Activated naive CD4-positive, alpha-beta T cell (primary cell): ENCODE measurements at regions not wholly inside any gene's neighbourhood (a gene's known extent, or its start where the extent isn't known, plus 50 kb on each side); places are given as distances from the start of the nearest gene placed in this dataset.

ENCODE experiments used
- DNase-seq, 4 experiments: peaks; one replicate each; lab custom pipeline; 2025; lab: John Stamatoyannopoulos, UW

DNA sequence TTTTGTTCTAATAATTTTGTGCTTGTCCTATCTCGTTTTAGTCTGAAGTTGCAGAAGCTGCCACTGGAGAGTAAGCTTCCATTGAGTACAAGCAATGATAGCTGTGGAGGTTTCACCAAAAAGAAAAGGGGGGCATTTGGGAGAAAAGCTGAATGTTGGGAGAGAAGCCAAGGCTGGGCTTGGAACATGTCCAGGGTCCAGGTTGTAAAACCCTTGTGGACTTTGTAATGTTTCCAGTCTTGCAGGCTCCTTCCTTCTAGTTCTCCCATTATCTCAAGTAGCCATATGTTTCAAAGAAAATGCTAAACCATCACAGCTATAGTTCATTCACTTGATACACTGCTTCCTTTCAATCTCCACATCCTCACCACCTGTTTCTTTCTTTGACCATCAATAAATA lies 880.2 kb downstream of the NLGN4Y start:
- DNase-seq = no peak

DNA sequence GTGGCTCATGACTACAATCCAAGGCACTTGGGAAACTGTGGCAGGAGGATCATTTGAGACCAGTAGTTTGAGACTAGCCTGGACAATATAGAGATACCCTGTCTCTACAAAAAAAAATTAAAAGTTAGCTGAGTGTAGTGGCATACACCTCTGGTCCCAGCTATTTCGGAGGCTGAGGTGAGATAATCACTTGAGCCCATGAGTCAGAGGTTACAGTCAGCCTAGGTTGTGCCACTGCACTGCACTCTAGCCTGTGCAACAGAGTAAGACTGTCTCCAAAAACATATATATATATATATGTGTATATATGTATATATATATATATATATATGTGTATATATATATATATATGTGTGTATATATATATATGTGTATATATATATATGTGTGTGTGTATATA lies 890.8 kb downstream of the NLGN4Y start:
- no peak for DNase-seq

DNA sequence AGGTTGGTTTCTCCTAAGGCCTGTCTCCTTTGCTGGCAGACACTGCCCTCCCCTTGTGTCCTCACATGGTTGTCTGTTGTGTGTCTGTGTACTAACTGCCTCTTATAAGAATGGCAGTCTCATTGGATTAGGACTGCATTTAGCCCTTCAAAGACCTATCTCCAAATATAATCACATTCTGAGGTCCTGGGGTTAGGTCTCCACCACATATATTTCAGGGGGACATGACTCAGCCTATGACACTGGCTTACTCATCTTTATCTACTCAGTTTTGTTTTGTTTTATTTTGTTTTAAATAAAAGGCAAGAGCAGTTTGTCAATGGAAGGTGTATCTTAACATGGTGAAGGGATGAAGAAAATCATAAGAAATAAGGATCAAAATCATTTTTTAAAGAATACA lies 894.3 kb downstream of the NLGN4Y start:
- DNase-seq = no peak

DNA sequence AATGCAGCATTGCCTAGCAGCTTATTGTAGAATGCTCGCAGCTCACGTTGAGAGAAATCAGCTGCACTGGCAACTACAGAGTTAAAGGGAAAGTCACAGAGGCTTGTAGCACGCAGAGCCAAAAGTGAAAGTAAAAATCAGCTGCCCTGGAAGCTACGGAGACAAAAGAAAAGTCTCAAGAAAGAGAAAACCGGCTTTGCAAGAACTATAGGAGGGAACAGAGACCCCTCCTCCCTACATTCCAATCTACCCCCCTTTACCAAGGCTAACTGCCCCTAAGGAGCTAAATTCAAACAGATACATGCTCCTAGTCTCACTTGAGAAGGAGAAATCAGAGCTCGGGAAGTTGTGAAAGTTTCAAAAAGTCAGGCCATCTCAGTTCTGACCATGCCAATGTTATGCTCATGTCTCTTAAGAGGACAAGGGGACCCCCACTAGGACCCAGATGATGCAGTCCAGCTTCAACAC lies 900.4 kb downstream of the NLGN4Y start:
- peak in 1 of 4 experiments; percentile 0 for DNase-seq

DNA sequence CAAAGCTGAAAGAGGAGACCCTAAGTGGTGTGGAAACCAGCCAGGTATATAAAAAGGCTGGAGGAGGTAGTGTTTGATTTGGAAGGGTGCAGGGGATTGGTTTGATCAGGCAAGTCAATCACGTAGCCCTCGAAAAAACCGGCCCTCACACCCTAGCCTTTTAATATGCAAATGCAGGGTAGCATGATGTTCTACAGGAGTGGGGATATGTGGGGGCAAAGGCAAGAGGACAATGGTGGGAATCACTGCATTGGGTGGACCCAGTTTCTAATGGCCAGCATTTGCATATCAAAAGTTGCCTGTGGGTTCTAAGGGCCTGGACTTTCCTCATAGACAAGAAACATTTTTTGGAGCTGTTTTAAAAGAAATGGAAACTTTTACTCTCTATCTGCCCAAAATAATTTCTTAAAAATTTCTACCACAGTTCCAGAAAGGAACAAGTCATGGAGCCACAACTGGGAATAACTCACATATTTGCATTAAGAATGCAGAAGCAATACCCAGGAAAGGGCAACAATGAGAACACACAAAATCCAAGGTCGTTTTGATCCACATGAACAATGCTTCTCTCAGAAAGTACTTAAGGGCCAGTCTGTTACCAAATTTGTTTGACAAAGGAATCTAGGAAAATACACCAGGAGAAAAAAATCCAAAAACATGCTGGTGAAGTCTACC lies 915.8 kb downstream of the NLGN4Y start:
- DNase-seq = no peak

DNA sequence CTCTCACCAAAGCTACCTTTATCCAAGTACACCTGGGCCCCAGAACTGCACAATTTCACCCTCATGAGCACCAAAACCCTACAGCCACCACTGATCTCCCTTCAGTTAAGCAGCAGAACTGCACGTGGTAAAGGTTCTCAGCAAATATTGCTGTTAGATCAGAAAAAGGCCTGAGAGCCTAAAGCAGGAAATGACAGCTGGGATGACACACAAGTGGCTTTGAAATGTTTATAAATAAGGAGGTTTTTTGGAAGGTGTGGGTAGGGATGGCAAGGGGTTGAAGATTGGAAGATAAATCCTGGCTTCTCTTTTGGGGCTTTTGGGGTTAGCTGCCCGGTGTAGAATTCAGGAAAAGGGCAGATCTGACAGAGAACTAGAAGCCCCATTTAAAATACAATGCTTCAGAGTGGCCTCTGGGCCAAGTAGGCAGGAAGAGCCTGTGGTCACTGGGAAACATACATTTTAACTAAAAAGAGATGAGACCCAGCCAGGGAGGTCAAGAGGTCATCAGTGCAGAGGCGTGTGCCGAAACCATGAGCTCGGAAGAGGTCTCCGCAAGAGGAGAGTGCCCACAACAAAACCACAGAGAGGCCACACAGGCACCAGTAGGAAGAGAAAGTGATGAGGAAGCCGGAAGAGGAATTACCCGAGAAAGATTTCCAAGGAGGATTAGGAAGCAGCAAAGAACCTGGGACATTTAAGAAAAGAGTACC lies 916.5 kb downstream of the NLGN4Y start:
- DNase-seq = no peak

DNA sequence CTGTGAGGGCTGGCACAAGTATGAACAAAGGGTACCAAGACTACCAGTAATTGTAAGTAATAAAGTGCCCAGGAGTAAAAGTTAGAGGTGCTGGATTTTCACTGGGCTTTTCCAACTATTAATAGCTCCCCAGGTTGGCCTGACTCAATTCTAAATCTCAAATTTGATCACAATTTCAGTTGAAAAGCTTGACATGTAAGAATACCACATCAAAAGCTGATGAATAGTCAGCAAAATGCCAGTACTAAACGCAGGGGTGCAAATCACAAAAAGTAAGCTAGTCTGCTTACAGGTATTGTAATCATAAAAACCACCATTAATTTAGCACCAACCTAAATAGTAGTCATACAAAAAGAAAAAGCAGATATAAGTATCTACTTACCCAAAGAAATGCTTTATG lies 917.5 kb downstream of the NLGN4Y start:
- DNase-seq = no peak

DNA sequence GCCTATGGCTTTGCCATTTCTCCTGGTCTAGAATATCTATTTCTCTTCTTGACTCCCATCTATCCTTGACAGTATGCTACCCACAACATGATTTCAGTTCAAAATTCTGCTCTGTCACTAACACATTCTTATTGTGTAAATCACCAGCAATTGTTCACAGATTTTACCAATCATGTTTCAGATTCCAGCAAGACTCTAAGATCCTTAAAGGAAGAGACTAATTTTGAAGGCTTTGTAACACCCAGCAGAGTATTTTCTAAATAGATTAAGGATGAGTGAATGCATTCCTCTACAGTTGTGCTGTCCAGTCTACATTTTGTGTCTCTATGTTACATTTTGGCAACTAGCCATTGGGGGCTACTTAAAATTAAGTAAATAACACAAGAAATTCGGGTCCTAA lies 921.5 kb downstream of the NLGN4Y start:
- no peak for DNase-seq

DNA sequence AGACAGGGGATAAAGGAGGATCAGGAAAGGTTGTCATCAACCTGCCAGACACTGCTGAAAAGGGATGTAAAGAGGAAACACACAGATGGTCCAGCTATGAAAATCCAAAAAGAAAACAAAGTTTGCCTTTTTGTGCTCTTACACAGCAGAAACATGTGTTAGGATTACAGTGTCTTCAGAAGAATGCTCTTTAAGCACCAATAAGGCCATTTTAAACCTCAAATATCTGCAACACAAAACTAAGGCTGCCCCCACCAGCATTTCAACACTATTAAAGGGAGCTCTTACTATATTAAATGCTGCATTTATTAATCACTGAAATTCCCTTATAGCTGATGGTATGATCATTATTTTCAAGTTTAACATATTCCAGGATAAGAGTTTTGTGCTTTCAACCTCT lies 922.5 kb downstream of the NLGN4Y start:
- no peak for DNase-seq

DNA sequence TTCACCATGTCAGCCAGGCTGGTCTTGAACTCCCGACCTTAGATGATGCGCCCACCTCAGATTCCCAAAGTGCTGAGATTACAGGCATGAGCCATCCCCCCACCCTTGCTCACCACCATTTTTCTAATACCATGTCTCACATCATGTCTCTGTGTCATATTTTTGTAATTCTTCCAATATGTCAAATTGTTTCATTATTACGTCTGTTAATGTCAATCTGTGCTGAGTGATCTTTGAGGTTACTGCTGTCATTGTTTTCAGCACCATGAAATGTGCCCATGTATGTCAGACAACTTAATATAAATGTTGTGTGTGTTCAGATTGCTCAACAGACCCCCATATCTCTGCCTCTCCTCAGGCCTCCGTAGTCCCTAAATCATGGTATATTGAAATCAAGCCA lies 923.6 kb downstream of the NLGN4Y start:
- DNase-seq = no peak

DNA sequence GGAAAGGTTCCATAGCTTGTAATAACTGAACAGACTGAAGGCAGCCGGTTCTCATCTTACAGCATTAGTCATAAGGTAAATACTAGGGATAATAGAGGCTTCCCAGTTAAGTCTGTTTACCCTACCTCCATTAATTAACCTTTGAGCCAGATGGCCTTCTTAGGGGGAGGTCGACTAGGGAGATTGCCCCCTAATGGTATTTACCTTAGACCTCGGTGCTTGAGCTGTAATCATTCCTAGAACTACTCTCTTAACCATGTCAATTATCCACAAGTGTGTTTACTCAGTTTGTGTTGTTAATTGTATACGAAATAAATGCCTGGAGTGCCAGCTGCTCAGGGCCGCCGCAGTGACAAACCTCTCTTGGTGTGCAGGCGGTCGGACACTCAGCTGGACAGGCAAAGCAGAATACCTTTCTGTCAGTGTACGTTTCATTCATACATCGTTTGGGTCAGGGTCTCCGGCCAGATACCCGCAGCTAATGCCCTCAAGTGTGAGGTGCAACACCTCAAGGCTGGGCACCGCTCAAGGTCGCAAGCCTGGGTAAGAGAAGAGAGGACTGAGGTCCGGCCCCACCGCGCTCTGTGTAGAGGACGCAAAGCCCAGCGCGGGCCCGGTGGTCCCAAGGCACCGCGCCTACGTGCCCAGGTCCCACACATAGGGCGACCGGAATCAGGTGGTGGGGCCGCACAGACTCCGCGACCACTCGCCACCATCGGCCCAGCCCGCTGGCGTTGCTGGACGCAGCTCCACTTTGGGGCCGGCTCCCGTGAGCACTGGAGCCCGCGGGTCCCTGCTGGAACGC lies 931.0 kb downstream of the NLGN4Y start:
- no peak for DNase-seq

DNA sequence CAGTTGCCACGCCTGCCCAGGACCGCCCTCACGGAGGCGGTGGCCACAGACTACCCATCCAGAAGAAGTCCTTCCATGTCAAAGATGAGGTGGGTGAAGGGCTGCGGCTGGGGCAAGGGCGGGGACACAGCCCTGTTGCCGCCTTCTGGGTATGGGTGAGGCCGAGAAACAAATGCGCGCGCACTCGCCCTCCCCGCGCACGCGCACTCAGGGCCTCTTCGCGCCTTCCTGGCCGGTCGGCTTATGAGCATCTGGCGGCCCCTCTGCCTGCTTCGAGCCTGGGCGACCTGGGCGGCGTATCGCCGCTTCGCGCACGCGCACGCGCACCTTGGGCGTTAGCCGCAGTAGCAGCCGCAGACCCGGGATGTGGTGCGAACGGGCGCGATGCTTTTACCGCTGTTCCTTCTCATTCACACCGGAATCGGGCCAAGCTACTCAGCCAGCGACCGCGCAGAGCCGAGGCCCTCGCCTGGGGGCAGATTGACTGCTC lies 931.7 kb downstream of the NLGN4Y start:
- peak in 2 of 4 experiments; percentile 1 to 45 for DNase-seq

DNA sequence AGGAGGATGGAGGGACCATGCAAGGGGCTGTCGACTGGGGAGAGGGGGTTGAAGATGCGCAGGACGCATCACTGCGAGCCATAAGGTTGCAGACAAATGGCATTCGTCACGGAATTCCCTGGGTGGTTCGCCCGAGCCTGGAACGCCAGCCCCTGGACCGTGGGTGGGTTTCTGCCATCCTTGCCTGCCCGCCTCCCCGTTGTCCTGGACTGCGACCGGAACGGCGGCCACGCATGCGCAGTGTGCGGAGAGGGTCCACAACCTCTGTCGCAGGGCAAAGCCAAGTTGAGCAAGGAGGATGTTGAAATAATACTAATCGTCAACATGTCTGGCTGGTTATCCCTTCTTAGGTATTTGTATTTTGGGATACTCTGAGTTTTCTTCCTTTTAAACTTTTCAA lies 932.2 kb downstream of the NLGN4Y start:
- peak in 2 of 4 experiments; percentile 0 for DNase-seq

DNA sequence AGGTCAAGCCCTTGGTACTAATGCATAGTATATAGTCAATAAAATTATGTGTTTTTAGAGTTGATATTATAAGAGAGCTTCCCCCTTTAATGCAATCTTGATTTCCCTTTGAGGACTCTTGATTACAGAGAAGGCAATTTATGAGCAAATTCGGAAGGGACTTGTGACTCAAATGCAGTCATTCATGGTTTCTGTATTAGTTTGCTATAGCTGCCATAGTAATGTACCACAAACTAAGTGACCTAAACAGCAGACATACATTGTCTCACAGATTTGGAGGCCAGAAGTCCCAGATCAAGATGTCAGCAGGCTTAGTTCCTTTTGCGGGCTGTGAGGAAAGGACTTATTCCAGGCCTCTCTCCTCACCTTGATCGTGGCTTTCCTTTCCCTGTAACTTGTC lies 933.4 kb downstream of the NLGN4Y start:
- no peak for DNase-seq

DNA sequence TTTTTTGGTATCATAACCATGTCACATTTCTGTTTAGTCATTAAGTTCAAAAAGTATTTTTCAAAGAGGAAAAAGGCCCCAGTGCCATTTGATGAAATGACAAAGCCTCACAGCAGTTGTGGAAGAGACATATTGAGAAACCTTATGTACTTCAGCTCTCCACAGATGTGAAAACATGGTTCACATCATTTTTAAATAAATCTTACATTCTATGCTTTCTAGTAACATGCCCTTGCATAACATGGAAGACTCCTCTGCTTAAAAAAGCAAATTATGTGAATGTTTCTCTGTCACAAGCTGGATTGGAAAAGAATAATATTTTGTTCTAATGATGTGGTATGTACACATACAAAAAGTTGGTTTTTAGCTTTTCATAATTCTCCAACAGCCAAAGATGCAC lies 934.1 kb downstream of the NLGN4Y start:
- DNase-seq = no peak

DNA sequence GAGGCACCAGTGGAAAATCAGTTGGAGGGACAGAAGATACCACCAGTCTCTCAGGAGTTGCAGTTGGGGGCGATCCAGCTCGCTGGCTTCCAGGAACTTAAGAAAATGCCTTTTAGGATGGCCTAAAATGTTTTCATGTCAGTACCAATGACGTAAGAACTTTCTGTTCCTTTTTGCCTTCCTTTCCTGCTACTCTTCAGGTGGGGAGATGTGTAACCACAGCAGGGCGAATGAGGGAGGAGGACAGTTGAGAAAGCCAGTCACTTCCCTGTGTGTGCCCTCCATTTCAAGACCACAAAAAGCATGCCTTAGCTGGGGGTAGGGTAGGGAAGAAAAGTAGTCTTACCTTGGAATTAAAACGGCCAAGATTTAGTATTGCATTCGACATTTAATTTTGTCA lies 941.6 kb downstream of the NLGN4Y start:
- no peak for DNase-seq

DNA sequence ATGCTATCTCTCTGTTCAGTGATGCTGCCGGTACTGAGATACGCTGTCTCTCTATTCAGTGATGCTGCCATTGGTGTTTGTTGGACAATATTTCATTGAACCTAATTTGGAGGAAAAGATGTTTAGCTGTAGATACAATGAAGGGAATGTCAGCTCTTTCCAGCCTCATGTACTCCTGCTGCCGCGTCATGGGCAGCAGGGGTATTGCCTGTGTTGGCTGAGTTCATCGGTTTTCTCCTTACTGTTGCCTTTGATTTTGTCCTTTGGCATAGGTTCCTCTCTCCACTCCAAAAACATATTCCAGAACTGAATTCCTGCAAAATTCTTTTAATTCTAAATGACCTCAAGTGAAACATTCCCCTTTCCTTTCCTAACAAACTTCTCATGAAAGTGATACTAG lies 942.6 kb downstream of the NLGN4Y start:
- no peak for DNase-seq

DNA sequence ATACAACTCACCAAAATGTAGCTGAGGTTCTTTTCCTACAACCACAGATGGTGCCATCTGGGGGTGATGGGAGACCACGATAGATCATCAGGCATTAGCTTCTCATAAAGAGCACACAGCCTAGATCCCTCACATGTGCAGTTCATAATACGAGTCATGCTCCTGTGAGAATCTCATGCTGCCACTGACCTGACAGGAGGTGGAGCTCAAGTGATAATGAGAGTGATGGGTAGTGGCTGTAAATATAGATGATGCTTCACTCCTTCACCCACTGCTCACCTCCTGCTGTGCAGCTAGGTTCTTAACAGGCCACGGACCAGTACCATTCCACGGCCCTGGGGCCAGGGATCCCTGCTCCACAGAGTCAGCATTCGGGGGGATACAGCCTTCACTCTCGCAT lies 943.8 kb downstream of the NLGN4Y start:
- no peak for DNase-seq

DNA sequence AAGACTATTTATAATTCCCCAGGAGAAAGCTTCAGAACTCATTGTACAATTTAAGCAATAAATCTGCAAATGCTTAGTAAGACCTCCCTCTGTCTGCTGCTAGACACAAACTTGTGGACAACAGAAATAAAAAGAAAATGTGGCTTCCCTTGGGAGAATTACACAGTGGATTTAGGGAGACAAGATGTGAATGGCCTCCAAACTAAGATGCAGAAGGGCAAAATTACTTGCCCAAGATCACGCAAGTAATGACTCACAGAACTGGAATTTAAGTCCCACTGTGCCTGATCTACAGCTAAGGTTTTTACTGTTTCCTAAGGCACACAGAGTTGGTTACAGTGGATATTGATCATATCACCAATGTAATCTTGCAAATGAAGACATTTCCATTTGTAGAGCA lies 947.0 kb downstream of the NLGN4Y start:
- no peak for DNase-seq

DNA sequence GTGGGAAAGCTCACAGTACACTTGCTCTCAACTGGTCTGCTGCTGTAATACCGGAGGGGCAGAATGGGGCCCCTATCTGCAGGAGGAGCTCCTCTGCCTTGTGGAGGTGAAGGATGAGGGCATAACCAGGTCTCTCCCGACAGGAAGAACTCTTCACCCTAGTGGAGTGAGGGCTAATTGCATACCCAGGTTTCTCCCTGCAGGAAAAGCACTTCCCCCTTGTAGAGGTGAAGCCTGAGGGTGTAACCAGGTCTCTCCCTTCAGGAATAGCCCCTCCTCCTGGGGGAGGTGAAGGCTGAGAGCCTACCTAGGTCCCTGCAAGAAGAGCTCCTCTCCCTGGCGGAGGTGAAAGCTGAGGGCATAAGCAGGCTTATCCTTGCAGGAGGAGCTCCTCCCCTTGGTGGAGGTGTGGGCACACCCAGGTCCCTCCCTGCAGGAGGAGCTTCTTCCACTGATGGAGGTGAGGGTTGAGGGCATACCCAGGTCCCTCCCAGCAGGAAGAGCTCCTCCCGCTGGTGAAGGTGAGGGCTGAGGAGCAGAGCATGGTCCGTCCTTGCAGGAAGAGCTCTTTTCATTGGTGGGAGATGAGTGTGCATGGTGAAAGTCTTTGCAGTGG lies 954.1 kb downstream of the NLGN4Y start:
- no peak for DNase-seq

DNA sequence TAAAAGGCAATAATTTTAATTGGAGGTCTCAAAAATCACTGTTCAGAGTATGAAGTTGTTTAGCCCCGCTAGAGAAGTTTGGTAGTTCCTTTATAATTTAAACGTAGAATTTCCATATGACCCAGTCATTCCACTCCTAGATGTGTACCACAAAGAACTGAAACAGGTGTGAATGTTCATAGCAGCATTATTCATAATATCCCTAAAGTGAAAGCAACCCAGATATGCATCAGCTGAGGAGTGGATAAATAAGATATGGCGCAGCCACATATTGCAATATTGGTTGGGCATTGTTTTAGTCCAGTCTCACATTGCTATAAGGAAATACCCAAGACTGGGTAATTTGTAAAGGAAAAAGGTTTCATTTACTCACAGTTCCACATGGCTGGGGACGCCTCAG lies 976.2 kb downstream of the NLGN4Y start:
- no peak for DNase-seq

DNA sequence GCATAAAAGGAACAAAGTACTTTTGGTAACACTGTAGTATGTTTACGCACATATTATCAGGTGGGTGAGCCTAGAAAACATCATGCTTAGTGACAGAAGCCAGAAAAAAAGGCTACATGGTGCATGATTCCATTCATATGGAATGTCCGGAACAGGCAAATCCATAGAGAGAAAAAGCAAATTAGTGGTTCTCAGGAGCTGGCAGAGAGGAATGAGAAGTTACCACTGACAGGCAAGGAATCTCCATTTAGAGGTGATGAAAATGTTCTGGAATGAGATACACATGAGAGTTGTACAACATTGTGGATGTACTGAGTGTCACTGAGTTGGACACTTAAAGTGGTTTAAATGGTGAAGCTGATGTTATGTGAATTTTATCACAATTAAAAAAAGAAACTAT lies 976.9 kb downstream of the NLGN4Y start:
- no peak for DNase-seq
